ENCODE measurements at regions not wholly inside any gene's neighbourhood (a gene's known extent, or its start where the extent isn't known, plus 50 kb on each side); places are given as distances from the start of the nearest gene placed in this dataset.

- TF ChIP-seq CTCF (IDR thresholded peaks at IDR 0.05; ENCODE audit: low read depth, low read length, missing control alignments) = no peak
- H3K4me3 ChIP-seq (replicated peaks; ENCODE audit: low read depth, low read length) = no peak overlapping the region
- DNase-seq (ENCODE audit: extremely low read depth, low read depth) = no peak
Measured at GRCh38 chr4:62243895-62244294, 1043.8 kb downstream of the ADGRL3 start.

GRCh38 chr4:62235911-62236310 lies 1035.8 kb downstream of the ADGRL3 start:
- DNase-seq (ENCODE audit: extremely low read depth, low read depth) = no peak
- no peak for TF ChIP-seq CTCF (IDR thresholded peaks at IDR 0.05; ENCODE audit: low read depth, low read length, missing control alignments)
- no peak overlapping the region for H3K4me3 ChIP-seq (replicated peaks; ENCODE audit: low read depth, low read length)

- DNase-seq (ENCODE audit: extremely low read depth, low read depth) = no peak
- H3K4me3 ChIP-seq (replicated peaks; ENCODE audit: low read depth, low read length) = no peak overlapping the region
- TF ChIP-seq CTCF (IDR thresholded peaks at IDR 0.05; ENCODE audit: low read depth, low read length, missing control alignments) = no peak
Measured at GRCh38 chr4:62232814-62233213, 1032.7 kb downstream of the ADGRL3 start.

- no peak for TF ChIP-seq CTCF (IDR thresholded peaks at IDR 0.05; ENCODE audit: low read depth, low read length, missing control alignments)
- DNase-seq (ENCODE audit: extremely low read depth, low read depth) = no peak
- H3K4me3 ChIP-seq (replicated peaks; ENCODE audit: low read depth, low read length) = no peak overlapping the region
Measured at GRCh38 chr4:62231994-62232393, 1031.9 kb downstream of the ADGRL3 start.

- no peak for TF ChIP-seq CTCF (IDR thresholded peaks at IDR 0.05; ENCODE audit: low read depth, low read length, missing control alignments)
- no peak for DNase-seq (ENCODE audit: extremely low read depth, low read depth)
- H3K4me3 ChIP-seq (replicated peaks; ENCODE audit: low read depth, low read length) = no peak overlapping the region
Measured at GRCh38 chr4:62226082-62226481, 1026.0 kb downstream of the ADGRL3 start.

- no peak for TF ChIP-seq CTCF (IDR thresholded peaks at IDR 0.05; ENCODE audit: low read depth, low read length, missing control alignments)
- DNase-seq (ENCODE audit: extremely low read depth, low read depth) = no peak
- no peak overlapping the region for H3K4me3 ChIP-seq (replicated peaks; ENCODE audit: low read depth, low read length)
Measured at GRCh38 chr4:62222121-62222520, 1022.0 kb downstream of the ADGRL3 start.

GRCh38 chr4:62210486-62210885 lies 1010.4 kb downstream of the ADGRL3 start:
- H3K4me3 ChIP-seq (replicated peaks; ENCODE audit: low read depth, low read length) = no peak overlapping the region
- TF ChIP-seq CTCF (IDR thresholded peaks at IDR 0.05; ENCODE audit: low read depth, low read length, missing control alignments) = no peak
- DNase-seq (ENCODE audit: extremely low read depth, low read depth) = no peak
